ENCODE measurements at regions not wholly inside any gene's neighbourhood (a gene's known extent, or its start where the extent isn't known, plus 50 kb on each side); places are given as distances from the start of the nearest gene placed in this dataset.

- DNase-seq (ENCODE audit: extremely low read depth in 1 of 11, low read depth in 9 of 11, low spot score in 4 of 11), result no peak
Observed at GRCh38 chr12:75783093-75783877, 248.3 kb downstream of the PHLDA1 start.

GRCh38 chr12:75782069-75782581 lies 249.5 kb downstream of the PHLDA1 start:
- no peak for DNase-seq (ENCODE audit: extremely low read depth in 1 of 11, low read depth in 9 of 11, low spot score in 4 of 11)

- no peak for DNase-seq (ENCODE audit: extremely low read depth in 1 of 11, low read depth in 9 of 11, low spot score in 4 of 11)
Observed at GRCh38 chr12:75781532-75782046, 250.0 kb downstream of the PHLDA1 start.

- no peak for DNase-seq (ENCODE audit: extremely low read depth in 1 of 11, low read depth in 9 of 11, low spot score in 4 of 11)
Observed at GRCh38 chr12:75779891-75780496, 251.6 kb downstream of the PHLDA1 start.

- DNase-seq (ENCODE audit: extremely low read depth in 1 of 11, low read depth in 9 of 11, low spot score in 4 of 11), result no peak
Observed at GRCh38 chr12:75774261-75775052, 257.1 kb downstream of the PHLDA1 start.

- no peak for DNase-seq (ENCODE audit: extremely low read depth in 1 of 11, low read depth in 9 of 11, low spot score in 4 of 11)
Observed at GRCh38 chr12:75773377-75773776, 258.2 kb downstream of the PHLDA1 start.

- DNase-seq (ENCODE audit: extremely low read depth in 1 of 11, low read depth in 9 of 11, low spot score in 4 of 11), result no peak
Observed at GRCh38 chr12:75771023-75771422, 259.6 kb upstream of the KRR1 start.

GRCh38 chr12:75767957-75768356 lies 256.5 kb upstream of the KRR1 start:
- DNase-seq (ENCODE audit: extremely low read depth in 1 of 11, low read depth in 9 of 11, low spot score in 4 of 11), result no peak

GRCh38 chr12:75766263-75767160 lies 255.1 kb upstream of the KRR1 start:
- DNase-seq (ENCODE audit: extremely low read depth in 1 of 11, low read depth in 9 of 11, low spot score in 4 of 11), result peak in 3 of 11 donors; percentile 12 to 25 (median 17)

GRCh38 chr12:75765170-75766059 lies 254.0 kb upstream of the KRR1 start:
- DNase-seq (ENCODE audit: extremely low read depth in 1 of 11, low read depth in 9 of 11, low spot score in 4 of 11), result no peak

- no peak for DNase-seq (ENCODE audit: extremely low read depth in 1 of 11, low read depth in 9 of 11, low spot score in 4 of 11)
Observed at GRCh38 chr12:75764091-75764841, 252.9 kb upstream of the KRR1 start.

GRCh38 chr12:75760573-75761294 lies 249.3 kb upstream of the KRR1 start:
- no peak for DNase-seq (ENCODE audit: extremely low read depth in 1 of 11, low read depth in 9 of 11, low spot score in 4 of 11)

GRCh38 chr12:75759842-75760572 lies 248.6 kb upstream of the KRR1 start:
- no peak for DNase-seq (ENCODE audit: extremely low read depth in 1 of 11, low read depth in 9 of 11, low spot score in 4 of 11)

GRCh38 chr12:75759196-75759595 lies 247.8 kb upstream of the KRR1 start:
- DNase-seq (ENCODE audit: extremely low read depth in 1 of 11, low read depth in 9 of 11, low spot score in 4 of 11), result no peak

GRCh38 chr12:75756771-75757170 lies 245.4 kb upstream of the KRR1 start:
- no peak for DNase-seq (ENCODE audit: extremely low read depth in 1 of 11, low read depth in 9 of 11, low spot score in 4 of 11)

- DNase-seq (ENCODE audit: extremely low read depth in 1 of 11, low read depth in 9 of 11, low spot score in 4 of 11), result no peak
Observed at GRCh38 chr12:75756111-75756510, 244.7 kb upstream of the KRR1 start.
